Transverse colon (tissue), 4 donors: ENCODE measurements at regions not wholly inside any gene's neighbourhood (a gene's known extent, or its start where the extent isn't known, plus 50 kb on each side); places are given as distances from the start of the nearest gene placed in this dataset.

Experiments used
- CTCF ChIP-seq, 5 experiments: fragments of 200-600 bp in 3 of 5; fragments of 450-650 bp in 2 of 5; sonication (generic) in 3 of 5; IDR thresholded peaks; 1 replicate in 2 of 5; 2 replicates in 3 of 5; pipeline ENCODE4 v1.5.1; 2016 to 2017; ENCODE audit warnings: antibody characterized with exemption in 5 of 5, inconsistent platforms in 3 of 5, mild to moderate bottlenecking in 2 of 5, moderate library complexity in 1 of 5
- EP300 ChIP-seq: sonication (generic); formaldehyde crosslinking; IDR thresholded peaks from one replicate; pipeline ENCODE4 v1.6.1; 2017; ENCODE audit warnings: antibody characterized with exemption, low read depth
- POLR2A ChIP-seq: fragments of 450-650 bp; IDR thresholded peaks from one replicate; pipeline ENCODE4 v1.6.1; 2016; ENCODE audit warnings: antibody characterized with exemption, mild to moderate bottlenecking, moderate library complexity
- POLR2AphosphoS5 ChIP-seq, 3 donors: sonication (generic); formaldehyde crosslinking; IDR thresholded peaks; one replicate each; pipeline ENCODE4 v1.6.1; 2016; ENCODE audit warnings: antibody characterized with exemption in 3 of 3

- TF ChIP-seq CTCF (IDR thresholded peaks at IDR 0.05) (no peak), EP300 (no peak), POLR2AphosphoS5 (IDR thresholded peaks at IDR 0.05) (no peak), POLR2A (no peak)
Measured at GRCh38 chr2:183952741-183953140, 645.6 kb upstream of the ZNF804A start.
